AG04449 (cell line): ENCODE measurements at regions not wholly inside any gene's neighbourhood (a gene's known extent, or its start where the extent isn't known, plus 50 kb on each side); places are given as distances from the start of the nearest gene placed in this dataset.

ENCODE experiments used
- CTCF ChIA-PET: fragments of 350-600 bp; formaldehyde crosslinking; extraction: SDS; loops from one replicate; lab custom pipeline; 2021; ENCODE audit warnings: antibody characterized with exemption; lab: Yijun Ruan, JAX
- POLR2A ChIA-PET: fragments of 400-600, 350-600 bp; formaldehyde crosslinking; extraction: SDS; loops from one replicate; lab custom pipeline; 2020; ENCODE audit warnings: antibody characterized with exemption, inconsistent platforms; lab: Yijun Ruan, JAX
- DNase-seq: peaks from one replicate; pipeline ENCODE4 v3.0.0-alpha.2; 2010; ENCODE audit warnings: low read depth, low spot score
- H3K4me3 ChIP-seq: 2 replicates; pipeline ENCODE4 v1.5.1; 2011; ENCODE audit warnings: low read depth, mild to moderate bottlenecking, control low read depth, low read length
- TF ChIP-seq, protein P1 (sequence below): IDR thresholded peaks from one replicate; pipeline ENCODE4 v1.5.1; 2011; ENCODE audit warnings: mild to moderate bottlenecking, moderate library complexity, low read length, control low read depth, inconsistent platforms; ENCODE audit not compliant: insufficient read depth; ENCODE audit errors: missing control alignments

- CTCF ChIA-PET, result interaction anchor here (1.6 to 8.8 kb wide), 4 partner anchors 11 to 164 kb away, joined by 3 to 811 read pairs (median 95); partner anchors contain the start of genes CCL1 and CCL13
Measured at GRCh38 chr17:34204402-34204801, 50.7 kb upstream of the CCL2 start.

More at GRCh38 chr17:34204402-34204801, 50.7 kb upstream of the CCL2 start:
- no peak for DNase-seq
- POLR2A ChIA-PET, result no interaction called here
- H3K4me3 ChIP-seq, result no peak overlapping the region
- TF ChIP-seq, protein P1, sequence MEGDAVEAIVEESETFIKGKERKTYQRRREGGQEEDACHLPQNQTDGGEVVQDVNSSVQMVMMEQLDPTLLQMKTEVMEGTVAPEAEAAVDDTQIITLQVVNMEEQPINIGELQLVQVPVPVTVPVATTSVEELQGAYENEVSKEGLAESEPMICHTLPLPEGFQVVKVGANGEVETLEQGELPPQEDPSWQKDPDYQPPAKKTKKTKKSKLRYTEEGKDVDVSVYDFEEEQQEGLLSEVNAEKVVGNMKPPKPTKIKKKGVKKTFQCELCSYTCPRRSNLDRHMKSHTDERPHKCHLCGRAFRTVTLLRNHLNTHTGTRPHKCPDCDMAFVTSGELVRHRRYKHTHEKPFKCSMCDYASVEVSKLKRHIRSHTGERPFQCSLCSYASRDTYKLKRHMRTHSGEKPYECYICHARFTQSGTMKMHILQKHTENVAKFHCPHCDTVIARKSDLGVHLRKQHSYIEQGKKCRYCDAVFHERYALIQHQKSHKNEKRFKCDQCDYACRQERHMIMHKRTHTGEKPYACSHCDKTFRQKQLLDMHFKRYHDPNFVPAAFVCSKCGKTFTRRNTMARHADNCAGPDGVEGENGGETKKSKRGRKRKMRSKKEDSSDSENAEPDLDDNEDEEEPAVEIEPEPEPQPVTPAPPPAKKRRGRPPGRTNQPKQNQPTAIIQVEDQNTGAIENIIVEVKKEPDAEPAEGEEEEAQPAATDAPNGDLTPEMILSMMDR, result no peak
